ENCODE measurements at regions not wholly inside any gene's neighbourhood (a gene's known extent, or its start where the extent isn't known, plus 50 kb on each side); places are given as distances from the start of the nearest gene placed in this dataset.
"Not testable (repeated sequence)": the region's sequence is repeated elsewhere in the genome, so short reads cannot be mapped to it uniquely, and the experiment has no call there.

DNA sequence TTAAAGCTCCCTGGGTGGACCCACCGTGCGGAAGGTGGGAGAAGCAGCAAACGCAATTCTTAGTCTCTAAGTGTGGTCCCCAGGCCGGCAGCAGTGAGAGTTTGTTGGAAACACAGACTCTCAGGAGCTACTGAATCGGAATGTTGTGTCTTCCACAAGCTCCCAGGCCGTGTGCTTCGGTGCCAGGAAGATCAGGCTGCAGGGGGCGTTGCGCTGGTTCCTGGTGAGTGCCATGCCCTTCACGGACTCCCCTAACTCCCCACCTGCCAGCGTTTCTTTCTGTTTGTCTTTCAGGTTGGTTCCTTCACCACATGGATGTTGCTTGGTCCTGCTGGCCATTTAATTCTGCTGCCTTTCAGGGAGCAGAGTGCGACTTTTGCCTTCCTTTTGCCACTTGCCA is 91.2 kb upstream of the PITRM1 start:
- Mint-ChIP-seq H3K9me3 (no peaks in the 10 kb centered on the region), H3K4me1 (no peaks in the 10 kb centered on the region), H3K4me3 (no peak overlapping the region), H3K36me3 (no peaks in the 10 kb centered on the region), H3K27me3 (peaks cover 22% of the 10 kb centered on the region), H3K27ac (no peak overlapping the region)
- CTCF ChIA-PET, result no interaction called here
- DNase-seq, result no peak

DNA sequence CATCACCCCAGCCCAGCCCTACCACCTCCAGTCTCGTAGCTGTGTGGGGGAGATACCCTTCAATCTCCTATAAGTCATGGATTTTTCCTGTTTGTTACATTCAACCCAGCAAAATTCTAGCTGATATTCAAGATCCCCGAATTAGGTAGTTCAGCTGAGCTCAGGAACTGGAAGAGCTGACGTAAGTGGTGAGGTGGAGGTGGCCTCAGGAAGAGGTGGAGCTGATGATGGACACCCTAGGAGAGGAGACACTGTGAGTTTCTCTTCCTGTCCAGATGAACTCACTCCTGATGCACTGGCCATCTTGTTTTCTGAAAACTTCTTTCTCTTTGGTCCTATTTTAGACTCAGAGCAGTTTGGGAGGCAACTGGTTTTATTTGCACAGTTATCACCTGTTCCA is 90.5 kb upstream of the PITRM1 start:
- H3K27me3 Mint-ChIP-seq, result peaks cover 26% of the 10 kb centered on the region
- H3K9me3 Mint-ChIP-seq, result no peaks in the 10 kb centered on the region
- H3K27ac Mint-ChIP-seq, result no peak overlapping the region
- no peaks in the 10 kb centered on the region for H3K36me3 Mint-ChIP-seq
- CTCF ChIA-PET, result no interaction called here
- H3K4me3 Mint-ChIP-seq, result no peak overlapping the region
- DNase-seq, result no peak
- H3K4me1 Mint-ChIP-seq, result no peaks in the 10 kb centered on the region

DNA sequence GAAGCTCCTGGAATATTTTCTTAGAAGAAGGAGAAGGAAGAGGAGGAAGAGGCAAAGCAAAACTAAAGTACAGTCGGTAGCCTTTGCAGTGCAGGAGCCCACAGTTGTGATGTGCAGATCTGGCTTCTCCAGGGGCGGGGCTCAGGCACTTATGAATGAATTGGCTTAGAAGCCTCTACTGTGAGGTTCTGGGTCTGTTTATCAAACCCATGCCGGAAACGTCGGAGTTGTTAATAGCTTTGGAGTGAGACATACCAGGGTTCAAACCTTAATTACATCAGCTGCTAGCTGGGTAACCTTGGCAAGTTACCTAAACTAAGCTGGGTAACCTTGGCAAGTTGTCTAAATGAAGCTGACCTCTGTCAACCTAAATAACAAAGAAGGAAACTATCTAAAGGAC is 89.3 kb upstream of the PITRM1 start:
- H3K9me3 Mint-ChIP-seq, result no peaks in the 10 kb centered on the region
- H3K36me3 Mint-ChIP-seq, result no peaks in the 10 kb centered on the region
- H3K4me1 Mint-ChIP-seq, result no peaks in the 10 kb centered on the region
- H3K27ac Mint-ChIP-seq, result no peak overlapping the region
- no peak for DNase-seq
- CTCF ChIA-PET, result interaction anchor here (0.6 to 1.0 kb wide), 2 partner anchors 22 to 129 kb away, joined by 3 read pairs; no protein-coding TSS in a partner anchor
- H3K4me3 Mint-ChIP-seq, result no peak overlapping the region
- peaks cover 34% of the 10 kb centered on the region for H3K27me3 Mint-ChIP-seq

DNA sequence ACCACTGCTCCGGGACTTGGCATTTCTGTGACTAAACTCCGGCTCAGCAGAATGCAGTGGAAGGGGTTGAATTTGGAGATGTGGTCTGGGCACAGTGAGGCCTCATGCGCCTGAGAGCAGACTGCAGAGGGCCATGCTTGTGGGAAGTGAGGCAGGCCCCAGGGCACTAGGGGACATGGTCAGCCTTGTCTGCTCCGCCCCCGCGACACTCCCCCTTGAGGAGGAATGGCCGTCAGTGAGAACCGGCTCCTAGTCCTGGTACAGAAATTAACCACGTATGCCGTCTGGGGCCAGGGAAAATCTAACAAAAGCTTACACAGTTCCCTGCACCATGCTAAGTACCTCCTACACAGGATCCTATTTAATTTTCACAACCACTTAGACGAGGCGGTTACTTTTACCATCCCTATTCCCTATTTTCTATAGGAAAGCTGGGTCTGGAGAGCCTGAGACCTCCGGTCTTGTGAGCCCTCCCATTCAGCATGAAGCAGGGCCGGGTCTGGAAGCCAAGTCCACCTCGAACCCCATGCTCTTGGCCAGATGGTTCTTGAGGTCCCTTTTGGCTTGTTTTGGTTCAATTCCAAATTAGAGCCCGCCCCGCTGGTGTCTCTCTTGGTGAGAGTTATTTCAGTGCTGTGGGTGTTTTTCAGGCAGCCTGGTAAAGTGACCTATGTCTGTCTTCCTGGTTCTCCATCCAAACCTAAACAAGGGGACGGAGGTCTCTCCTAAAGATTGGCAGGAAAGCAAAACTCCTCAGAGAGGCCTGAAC is 87.7 kb upstream of the PITRM1 start:
- Mint-ChIP-seq H3K4me1 (no peaks in the 10 kb centered on the region), H3K36me3 (no peaks in the 10 kb centered on the region), H3K27ac (no peak overlapping the region)

DNA sequence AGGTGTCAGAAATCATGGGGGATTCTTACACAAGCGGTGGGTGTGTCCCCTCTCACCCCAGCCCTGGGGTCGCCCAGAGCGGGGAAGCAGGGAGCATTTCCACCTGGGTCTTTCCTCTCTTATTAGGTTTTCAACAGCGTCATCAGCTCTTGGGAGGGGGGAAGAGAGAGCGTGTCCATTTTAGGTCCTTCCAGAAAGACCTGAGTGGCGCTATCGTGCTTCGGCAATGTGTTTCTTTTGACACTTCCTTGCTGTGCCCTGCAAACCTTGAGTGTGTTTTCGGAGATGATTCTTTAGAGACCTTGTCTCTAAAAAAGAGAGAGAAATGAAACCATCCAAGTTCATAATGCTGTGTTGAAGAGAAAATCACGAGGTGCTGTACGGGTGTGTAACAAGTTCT is 86.9 kb upstream of the PITRM1 start:
- DNase-seq, result no peak
- Mint-ChIP-seq H3K27me3 (peaks cover 49% of the 10 kb centered on the region), H3K9me3 (no peaks in the 10 kb centered on the region), H3K27ac (no peak overlapping the region), H3K36me3 (no peaks in the 10 kb centered on the region), H3K4me1 (no peaks in the 10 kb centered on the region), H3K4me3 (no peak overlapping the region)
- CTCF ChIA-PET, result no interaction called here

More for the DNA sequence above, 87.7 kb upstream of the PITRM1 start:
- Mint-ChIP-seq H3K9me3 (no peaks in the 10 kb centered on the region), H3K27me3 (peaks cover 46% of the 10 kb centered on the region), H3K4me3 (no peak overlapping the region)
- DNase-seq, result no peak
- CTCF ChIA-PET, result no interaction called here

DNA sequence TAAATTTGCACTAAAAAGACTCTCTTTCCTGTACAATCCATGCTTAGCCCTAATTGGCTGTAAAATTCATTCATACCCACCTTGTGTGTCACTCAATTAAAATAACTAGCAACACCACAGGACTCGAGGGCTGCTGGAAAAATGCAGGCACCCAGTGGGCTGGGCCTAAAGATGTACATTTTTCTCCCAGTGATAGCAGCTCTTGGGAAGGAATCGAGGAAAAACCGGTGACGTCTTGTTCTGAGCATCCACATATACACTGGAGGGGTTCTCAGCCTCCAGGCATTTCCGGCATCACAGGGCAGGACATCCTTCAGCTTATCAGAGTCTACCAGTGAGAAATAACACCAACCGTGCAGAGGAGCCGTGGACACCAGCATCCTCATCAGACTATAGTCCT is 85.8 kb upstream of the PITRM1 start:
- peaks cover 46% of the 10 kb centered on the region for H3K27me3 Mint-ChIP-seq
- no peaks in the 10 kb centered on the region for H3K4me1 Mint-ChIP-seq
- no peak overlapping the region for H3K4me3 Mint-ChIP-seq
- H3K9me3 Mint-ChIP-seq, result no peaks in the 10 kb centered on the region
- no peaks in the 10 kb centered on the region for H3K36me3 Mint-ChIP-seq
- DNase-seq, result no peak
- no peak overlapping the region for H3K27ac Mint-ChIP-seq
- CTCF ChIA-PET, result no interaction called here

DNA sequence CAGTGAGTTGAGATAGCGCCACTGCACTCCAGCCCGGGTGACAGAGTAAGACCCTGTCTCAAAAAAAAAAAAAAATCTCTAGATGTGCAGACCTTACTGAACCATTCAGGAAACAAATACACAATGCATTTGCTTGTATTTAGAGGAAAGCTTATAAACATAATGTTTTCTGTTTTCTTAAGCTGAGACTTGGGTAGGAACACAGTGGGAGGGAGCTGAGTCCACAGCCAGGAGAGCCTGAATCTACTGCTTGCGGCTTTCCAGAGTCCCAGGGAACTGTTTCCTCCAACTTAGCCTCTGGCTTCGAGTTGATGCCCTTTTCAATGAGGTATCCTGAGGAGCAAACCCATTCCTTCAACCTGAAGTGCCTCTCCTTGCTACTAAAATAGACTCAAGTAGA is 83.0 kb upstream of the PITRM1 start:
- Mint-ChIP-seq H3K4me1 (peaks cover 5% of the 10 kb centered on the region), H3K27me3 (peaks cover 58% of the 10 kb centered on the region), H3K9me3 (no peaks in the 10 kb centered on the region), H3K4me3 (no peak overlapping the region), H3K27ac (no peak overlapping the region), H3K36me3 (no peaks in the 10 kb centered on the region)
- CTCF ChIA-PET, result no interaction called here
- DNase-seq, result no peak

- CTCF ChIA-PET, result no interaction called here
- no peaks in the 10 kb centered on the region for H3K9me3 Mint-ChIP-seq
These were observed 82.5 kb upstream of the PITRM1 start for GRCh38 chr10:3255075-3255474.

GRCh38 chr10:3253974-3254373 is 81.4 kb upstream of the PITRM1 start:
- H3K9me3 Mint-ChIP-seq, DNase-seq, H3K27ac Mint-ChIP-seq, H3K4me1 Mint-ChIP-seq, H3K4me3 Mint-ChIP-seq, CTCF ChIA-PET, H3K36me3 Mint-ChIP-seq: not testable (repeated sequence)
- H3K27me3 Mint-ChIP-seq, result peaks cover 65% of the 10 kb centered on the region

More at GRCh38 chr10:3255075-3255474, 82.5 kb upstream of the PITRM1 start:
- peaks cover 5% of the 10 kb centered on the region for H3K4me1 Mint-ChIP-seq
- H3K36me3 Mint-ChIP-seq, result no peaks in the 10 kb centered on the region
- H3K27ac Mint-ChIP-seq, result no peak overlapping the region
- H3K4me3 Mint-ChIP-seq, result no peak overlapping the region
- DNase-seq, result no peak
- H3K27me3 Mint-ChIP-seq, result peaks cover 60% of the 10 kb centered on the region

DNA sequence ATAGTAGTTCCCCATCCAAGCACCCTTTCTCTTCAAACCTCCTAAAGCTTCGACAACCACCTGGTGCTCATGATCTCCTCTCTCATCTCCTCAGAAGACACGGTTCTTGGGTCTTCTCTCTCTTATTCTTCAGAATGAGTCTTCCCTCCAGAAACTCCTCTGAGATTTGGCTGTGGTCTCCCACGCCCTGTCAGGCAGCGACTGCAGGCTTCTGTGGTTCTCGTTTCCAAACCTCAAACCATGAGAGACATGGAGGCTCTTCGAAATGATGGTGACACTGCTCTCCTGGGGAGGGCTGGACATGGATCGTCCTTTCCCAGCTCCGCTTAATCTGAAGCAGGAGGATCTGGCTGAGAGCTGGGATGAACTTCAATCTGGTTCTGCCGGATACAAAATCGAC is 78.6 kb upstream of the PITRM1 start:
- no peaks in the 10 kb centered on the region for H3K9me3 Mint-ChIP-seq
- H3K27ac Mint-ChIP-seq, result peak overlapping the region; percentile 29
- H3K27me3 Mint-ChIP-seq, result peaks cover 63% of the 10 kb centered on the region
- H3K36me3 Mint-ChIP-seq, result no peaks in the 10 kb centered on the region
- CTCF ChIA-PET, result no interaction called here
- H3K4me3 Mint-ChIP-seq, result no peak overlapping the region
- peaks cover 5% of the 10 kb centered on the region for H3K4me1 Mint-ChIP-seq
- no peak for DNase-seq

GRCh38 chr10:3249307-3249889 is 76.8 kb upstream of the PITRM1 start:
- Mint-ChIP-seq H3K4me1 (peaks cover 5% of the 10 kb centered on the region), H3K27ac (no peak overlapping the region), H3K9me3 (no peaks in the 10 kb centered on the region), H3K4me3 (no peak overlapping the region), H3K27me3 (peaks cover 63% of the 10 kb centered on the region), H3K36me3 (no peaks in the 10 kb centered on the region)
- DNase-seq, result no peak
- CTCF ChIA-PET, result no interaction called here

- CTCF ChIA-PET, result no interaction called here
- Mint-ChIP-seq H3K4me1 (peaks cover 5% of the 10 kb centered on the region), H3K36me3 (no peaks in the 10 kb centered on the region), H3K27ac (no peak overlapping the region), H3K4me3 (no peak overlapping the region), H3K27me3 (peaks cover 57% of the 10 kb centered on the region), H3K9me3 (no peaks in the 10 kb centered on the region)
- DNase-seq, result no peak
These were observed 76.1 kb upstream of the PITRM1 start for GRCh38 chr10:3248526-3249306.

- CTCF ChIA-PET, result no interaction called here
- Mint-ChIP-seq H3K27me3 (peaks cover 46% of the 10 kb centered on the region), H3K4me3 (no peak overlapping the region), H3K4me1 (no peaks in the 10 kb centered on the region), H3K27ac (no peak overlapping the region), H3K9me3 (no peaks in the 10 kb centered on the region), H3K36me3 (no peaks in the 10 kb centered on the region)
- DNase-seq, result no peak
These were observed 72.8 kb upstream of the PITRM1 start for GRCh38 chr10:3245395-3245794.

GRCh38 chr10:3241967-3242650 is 69.5 kb upstream of the PITRM1 start:
- H3K9me3 Mint-ChIP-seq, result no peaks in the 10 kb centered on the region
- no peak overlapping the region for H3K27ac Mint-ChIP-seq
- no peaks in the 10 kb centered on the region for H3K36me3 Mint-ChIP-seq
- H3K27me3 Mint-ChIP-seq, result peaks cover 57% of the 10 kb centered on the region
- no peak for DNase-seq
- H3K4me3 Mint-ChIP-seq, result no peak overlapping the region
- CTCF ChIA-PET, result no interaction called here
- peaks cover 6% of the 10 kb centered on the region for H3K4me1 Mint-ChIP-seq

Data from activated naive CD4-positive, alpha-beta T cell treated with anti-CD3 and anti-CD28 coated beads, Interleukin-2, amount 10 ng/mL, durations not matched to agents 7 days and 5 days (primary cell).